ENCODE measurements at regions not wholly inside any gene's neighbourhood (a gene's known extent, or its start where the extent isn't known, plus 50 kb on each side); places are given as distances from the start of the nearest gene placed in this dataset.

DNA sequence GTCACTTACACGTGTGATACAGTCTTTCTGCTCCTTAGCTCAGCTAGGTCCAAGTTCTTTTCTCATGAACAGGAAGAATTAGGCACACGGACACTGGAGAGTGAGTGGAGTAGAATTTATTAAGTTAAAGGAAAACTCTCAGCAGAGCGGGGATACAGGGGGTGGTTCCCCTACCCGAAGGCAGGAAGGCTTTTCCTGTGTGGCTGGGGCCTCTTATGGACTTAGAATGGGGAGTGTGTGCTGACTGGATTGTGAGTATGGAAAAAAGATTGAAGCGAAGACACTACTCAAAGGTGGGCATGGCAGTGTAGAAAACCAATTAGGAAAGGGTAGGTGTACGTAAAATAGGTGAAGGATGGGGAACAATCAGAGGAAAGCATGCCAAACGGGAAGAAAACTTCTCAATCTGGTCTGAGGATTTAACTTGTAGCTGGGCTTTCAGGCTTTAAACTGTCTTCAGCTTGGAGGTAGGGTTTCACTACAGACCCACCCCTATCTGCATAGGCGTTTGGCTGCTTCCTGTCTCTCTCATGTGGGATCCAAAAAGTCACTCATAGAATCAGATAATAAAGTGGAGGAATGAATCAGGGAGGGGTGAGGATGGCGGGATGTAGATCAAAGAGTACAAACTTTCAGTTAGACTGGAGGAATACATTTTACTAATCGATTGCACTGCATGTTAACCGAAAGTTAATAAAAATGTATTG lies 104.2 kb downstream of the ANKRD7 start:
- Histone ChIP-seq H3K4ac (ENCODE audit: low read depth, low read length) (no peak overlapping the region), H2BK120ac (ENCODE audit: low read depth, low read length) (no peak overlapping the region), H2AFZ (replicated peaks; ENCODE audit: low read length, poor library complexity) (no peak overlapping the region), H3K9me3 (ENCODE audit: control insufficient read depth, insufficient read depth, low read length) (peaks cover 4% of the 10 kb centered on the region; the same call in 1 of the 2 replicates), H3K23ac (ENCODE audit: low read depth, low read length) (no peak overlapping the region), H2BK20ac (ENCODE audit: low read depth, low read length) (no peak overlapping the region), H2AK9ac (replicated peaks; ENCODE audit: low read depth, low read length, poor library complexity) (no peak overlapping the region), H3K9me1 (ENCODE audit: insufficient read depth, low read length) (no peaks in the 10 kb centered on the region), H3K9ac (ENCODE audit: low read depth, low read length) (no peak overlapping the region), H2BK5ac (ENCODE audit: low read depth, low read length, poor library complexity, severe bottlenecking) (no peak overlapping the region), H4K91ac (ENCODE audit: insufficient read depth, low read depth, low read length) (no peak overlapping the region), H3K36me3 (ENCODE audit: control insufficient read depth, insufficient read depth, low read length) (no peaks in the 10 kb centered on the region), H3K4me1 (ENCODE audit: control insufficient read depth, insufficient read depth, low read length) (no peaks in the 10 kb centered on the region), H4K8ac (ENCODE audit: low read depth in 2 of 2, low read length in 2 of 2) (no peak overlapping the region), H4K20me1 (ENCODE audit: insufficient read depth, low read length) (no peaks in the 10 kb centered on the region), H4K5ac (ENCODE audit: low read depth, low read length) (no peak overlapping the region), H2BK15ac (ENCODE audit: low read depth, low read length) (no peak overlapping the region), H3K79me1 (ENCODE audit: low read depth in 1 of 2, low read length in 2 of 2) (no peaks in the 10 kb centered on the region), H3K27me3 (ENCODE audit: control insufficient read depth, insufficient read depth, low read length) (no peaks in the 10 kb centered on the region), H3K4me2 (ENCODE audit: low read depth, low read length) (no peak overlapping the region), H3K27ac (ENCODE audit: insufficient read depth, low read length) (no peak overlapping the region), H3K14ac (replicated peaks; ENCODE audit: low read depth, low read length) (no peak overlapping the region), H2AK5ac (ENCODE audit: low read depth, low read length) (no peak overlapping the region), H3K18ac (ENCODE audit: low read depth, low read length) (no peak overlapping the region), H3K56ac (ENCODE audit: extremely low read depth, insufficient read depth, low read length) (no peak overlapping the region), H3K4me3 (ENCODE audit: insufficient read depth, low read depth, low read length) (no peak overlapping the region)
- no peak for DNase-seq
- TF ChIP-seq MXI1 (IDR thresholded peaks at IDR 0.05; ENCODE audit: borderline replicate concordance, low read depth, low read length) (no peak), MAZ (IDR thresholded peaks at IDR 0.05; ENCODE audit: borderline replicate concordance, low read depth, low read length) (no peak), BHLHE40 (IDR thresholded peaks at IDR 0.05; ENCODE audit: low read depth, low read length) (no peak), MAFK (IDR thresholded peaks at IDR 0.05; ENCODE audit: low read depth, low read length) (no peak), CHD1 (IDR thresholded peaks at IDR 0.05; ENCODE audit: low read depth, low read length) (no peak), RAD21 (IDR thresholded peaks at IDR 0.05; ENCODE audit: low read length) (no peak), CEBPB (IDR thresholded peaks at IDR 0.05; ENCODE audit: low read depth, low read length) (no peak), POLR2A (IDR thresholded peaks at IDR 0.05; ENCODE audit: low read depth, low read length) (no peak), FOS (IDR thresholded peaks at IDR 0.05; ENCODE audit: low read depth, low read length) (no peak), NFE2L2 (IDR thresholded peaks at IDR 0.05; ENCODE audit: low read depth, low read length) (no peak), RCOR1 (IDR thresholded peaks at IDR 0.05; ENCODE audit: insufficient replicate concordance, low read length) (no peak), RFX5 (IDR thresholded peaks at IDR 0.05; ENCODE audit: low read depth, low read length) (no peak)
- TF ChIP-seq, protein P1, sequence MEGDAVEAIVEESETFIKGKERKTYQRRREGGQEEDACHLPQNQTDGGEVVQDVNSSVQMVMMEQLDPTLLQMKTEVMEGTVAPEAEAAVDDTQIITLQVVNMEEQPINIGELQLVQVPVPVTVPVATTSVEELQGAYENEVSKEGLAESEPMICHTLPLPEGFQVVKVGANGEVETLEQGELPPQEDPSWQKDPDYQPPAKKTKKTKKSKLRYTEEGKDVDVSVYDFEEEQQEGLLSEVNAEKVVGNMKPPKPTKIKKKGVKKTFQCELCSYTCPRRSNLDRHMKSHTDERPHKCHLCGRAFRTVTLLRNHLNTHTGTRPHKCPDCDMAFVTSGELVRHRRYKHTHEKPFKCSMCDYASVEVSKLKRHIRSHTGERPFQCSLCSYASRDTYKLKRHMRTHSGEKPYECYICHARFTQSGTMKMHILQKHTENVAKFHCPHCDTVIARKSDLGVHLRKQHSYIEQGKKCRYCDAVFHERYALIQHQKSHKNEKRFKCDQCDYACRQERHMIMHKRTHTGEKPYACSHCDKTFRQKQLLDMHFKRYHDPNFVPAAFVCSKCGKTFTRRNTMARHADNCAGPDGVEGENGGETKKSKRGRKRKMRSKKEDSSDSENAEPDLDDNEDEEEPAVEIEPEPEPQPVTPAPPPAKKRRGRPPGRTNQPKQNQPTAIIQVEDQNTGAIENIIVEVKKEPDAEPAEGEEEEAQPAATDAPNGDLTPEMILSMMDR (conservative IDR thresholded peaks at IDR 0.05; ENCODE audit: low read depth, low read length), result no peak
- TF ChIP-seq, protein P2, sequence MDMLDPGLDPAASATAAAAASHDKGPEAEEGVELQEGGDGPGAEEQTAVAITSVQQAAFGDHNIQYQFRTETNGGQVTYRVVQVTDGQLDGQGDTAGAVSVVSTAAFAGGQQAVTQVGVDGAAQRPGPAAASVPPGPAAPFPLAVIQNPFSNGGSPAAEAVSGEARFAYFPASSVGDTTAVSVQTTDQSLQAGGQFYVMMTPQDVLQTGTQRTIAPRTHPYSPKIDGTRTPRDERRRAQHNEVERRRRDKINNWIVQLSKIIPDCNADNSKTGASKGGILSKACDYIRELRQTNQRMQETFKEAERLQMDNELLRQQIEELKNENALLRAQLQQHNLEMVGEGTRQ (IDR thresholded peaks at IDR 0.05; ENCODE audit: low read depth, low read length), result no peak
- TF ChIP-seq, protein P3, sequence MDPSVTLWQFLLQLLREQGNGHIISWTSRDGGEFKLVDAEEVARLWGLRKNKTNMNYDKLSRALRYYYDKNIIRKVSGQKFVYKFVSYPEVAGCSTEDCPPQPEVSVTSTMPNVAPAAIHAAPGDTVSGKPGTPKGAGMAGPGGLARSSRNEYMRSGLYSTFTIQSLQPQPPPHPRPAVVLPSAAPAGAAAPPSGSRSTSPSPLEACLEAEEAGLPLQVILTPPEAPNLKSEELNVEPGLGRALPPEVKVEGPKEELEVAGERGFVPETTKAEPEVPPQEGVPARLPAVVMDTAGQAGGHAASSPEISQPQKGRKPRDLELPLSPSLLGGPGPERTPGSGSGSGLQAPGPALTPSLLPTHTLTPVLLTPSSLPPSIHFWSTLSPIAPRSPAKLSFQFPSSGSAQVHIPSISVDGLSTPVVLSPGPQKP (IDR thresholded peaks at IDR 0.05; ENCODE audit: borderline replicate concordance, low read depth, low read length), result no peak
- no TSS peak for BruUV-seq (replicated peaks)
- ChIA-PET POLR2A (ENCODE audit: unreplicated experiment) (no interaction called here), CTCF (no interaction called here)
- in situ Hi-C loops (cut with MboI; ENCODE audit: low sequenced_read_pairs), result no loop called here
- dilution Hi-C loops (cut with HindIII; ENCODE audit: low sequenced_read_pairs, unreplicated experiment), result no loop called here
- WGBS, 2 experiments (ENCODE audit: extremely low coverage in 2 of 2, insufficient read length in 1 of 2), result 34% methylated on average over 2 of the region's 11 CpGs; no CpG with 5 or more reads in 1 of the 2 experiments
- ATAC-seq (ENCODE audit: low read depth), result no peak
- intact Hi-C loops (cut with micrococcal nuclease), result no loop called here

Data from IMR-90 (cell line).